Loucy (cell line): ENCODE measurements at regions not wholly inside any gene's neighbourhood (a gene's known extent, or its start where the extent isn't known, plus 50 kb on each side); places are given as distances from the start of the nearest gene placed in this dataset.

ENCODE experiments used
- EZH2phosphoT487 ChIP-seq: fragments of 200-600 bp; IDR thresholded peaks from 2 replicates; pipeline ENCODE4 v1.6.1; 2018; ENCODE audit warnings: antibody characterized with exemption, mild to moderate bottlenecking, moderate library complexity, borderline replicate concordance
- TF ChIP-seq, protein P1 (sequence below): fragments of 200-600 bp; sonication (generic); conservative IDR thresholded peaks from 2 replicates; pipeline ENCODE4 v1.5.1; 2014; ENCODE audit warnings: mild to moderate bottlenecking, antibody characterized with exemption, low read length

DNA sequence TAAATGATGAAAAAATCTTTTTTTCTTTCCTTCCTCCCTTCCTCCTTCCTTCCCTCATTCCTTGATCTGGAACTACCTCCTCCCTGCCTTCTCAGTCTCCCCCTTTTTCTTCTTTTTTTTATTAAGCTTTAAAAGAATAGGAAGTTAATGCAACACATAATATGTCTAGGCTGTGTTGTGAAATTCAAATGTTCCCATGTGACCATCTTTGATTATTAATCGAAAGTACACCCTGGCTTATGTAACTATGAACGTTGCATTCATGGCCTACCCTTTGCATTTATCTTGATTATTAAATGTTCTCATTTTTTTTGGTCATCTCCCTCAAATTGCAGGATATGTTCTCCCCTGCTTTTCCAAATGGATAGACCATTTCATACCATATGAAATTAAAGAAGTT, 376.0 kb downstream of the DSEL start:
- TF ChIP-seq EZH2phosphoT487: no peak
- TF ChIP-seq, protein P1, sequence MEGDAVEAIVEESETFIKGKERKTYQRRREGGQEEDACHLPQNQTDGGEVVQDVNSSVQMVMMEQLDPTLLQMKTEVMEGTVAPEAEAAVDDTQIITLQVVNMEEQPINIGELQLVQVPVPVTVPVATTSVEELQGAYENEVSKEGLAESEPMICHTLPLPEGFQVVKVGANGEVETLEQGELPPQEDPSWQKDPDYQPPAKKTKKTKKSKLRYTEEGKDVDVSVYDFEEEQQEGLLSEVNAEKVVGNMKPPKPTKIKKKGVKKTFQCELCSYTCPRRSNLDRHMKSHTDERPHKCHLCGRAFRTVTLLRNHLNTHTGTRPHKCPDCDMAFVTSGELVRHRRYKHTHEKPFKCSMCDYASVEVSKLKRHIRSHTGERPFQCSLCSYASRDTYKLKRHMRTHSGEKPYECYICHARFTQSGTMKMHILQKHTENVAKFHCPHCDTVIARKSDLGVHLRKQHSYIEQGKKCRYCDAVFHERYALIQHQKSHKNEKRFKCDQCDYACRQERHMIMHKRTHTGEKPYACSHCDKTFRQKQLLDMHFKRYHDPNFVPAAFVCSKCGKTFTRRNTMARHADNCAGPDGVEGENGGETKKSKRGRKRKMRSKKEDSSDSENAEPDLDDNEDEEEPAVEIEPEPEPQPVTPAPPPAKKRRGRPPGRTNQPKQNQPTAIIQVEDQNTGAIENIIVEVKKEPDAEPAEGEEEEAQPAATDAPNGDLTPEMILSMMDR: no peak
